A549 (cell line): ENCODE measurements at regions not wholly inside any gene's neighbourhood (a gene's known extent, or its start where the extent isn't known, plus 50 kb on each side); places are given as distances from the start of the nearest gene placed in this dataset.

ENCODE experiments used
- ATAC-seq, 2 experiments: fragments of 200-7000 bp in 1 of 2; fragments of >200 bp in 1 of 2; cut with Nextera tagmentation in 1 of 2; cut with Tn5 transposase in 1 of 2; 3 replicates each; pipeline versions ENCODE4 v1.8.0 to v1.9.1; 2018 to 2020; ENCODE audit warnings: mild to moderate bottlenecking in 1 of 2, moderate library complexity in 1 of 2
- CTCF ChIA-PET: fragments of 300-600 bp; sonication (Branson Sonifier 250); formaldehyde crosslinking; extraction: SDS; loops from one replicate; lab custom pipeline; 2021; ENCODE audit warnings: antibody characterized with exemption, inconsistent platforms; lab: Yijun Ruan, JAX
- POLR2A ChIA-PET: fragments of 350-600 bp; formaldehyde crosslinking; extraction: SDS; loops from one replicate; lab custom pipeline; 2021; ENCODE audit warnings: antibody characterized with exemption, inconsistent platforms; lab: Yijun Ruan, JAX
- DNase-seq, 2 experiments: peaks; one replicate each; pipeline versions ENCODE4 v3.0.0 to v3.0.0-alpha.2; 2011 to 2016; ENCODE audit warnings: low read depth in 1 of 2, low spot score in 1 of 2
- FAIRE-seq: peaks from 2 replicates; lab custom pipeline; 2011; peaks lifted over from hg19 to GRCh38; lab: Jason Lieb, UNC
- H3K27ac ChIP-seq, 2 experiments: fragments of >200 bp; sonication (Bioruptor Twin); formaldehyde crosslinking; 3 replicates each; pipeline ENCODE4 v1.5.1; 2016 to 2017
- H3K4me1 ChIP-seq: fragments of >200 bp; sonication (Bioruptor Twin); formaldehyde crosslinking; 3 replicates; pipeline ENCODE4 v1.6.1; 2016
- H3K4me2 ChIP-seq: fragments of >200 bp; sonication (Bioruptor Twin); formaldehyde crosslinking; 3 replicates; pipeline ENCODE4 v1.6.1; 2016
- H3K4me3 ChIP-seq: fragments of >200 bp; sonication (Bioruptor Twin); formaldehyde crosslinking; 3 replicates; pipeline ENCODE4 v1.5.1; 2016
- H3K9me3 ChIP-seq: fragments of >200 bp; sonication (Bioruptor Twin); formaldehyde crosslinking; 3 replicates; pipeline ENCODE4 v1.6.1; 2016
- BHLHE40 ChIP-seq: IDR thresholded peaks from 2 replicates; pipeline ENCODE4 v1.6.1; 2012; ENCODE audit warnings: low read depth, low read length, inconsistent platforms
- CBX2 ChIP-seq: fragments of 200-600 bp; sonication (generic); IDR thresholded peaks from 2 replicates; pipeline ENCODE4 v1.6.1; 2016; ENCODE audit warnings: low read depth, mild to moderate bottlenecking, borderline replicate concordance
- EHMT2 ChIP-seq: fragments of 200-600 bp; sonication (generic); IDR thresholded peaks from 2 replicates; pipeline ENCODE4 v1.6.1; 2016; ENCODE audit warnings: antibody characterized with exemption, low read depth, mild to moderate bottlenecking, moderate library complexity
- ELK1 ChIP-seq: fragments of 150-350 bp; IDR thresholded peaks from 2 replicates; pipeline ENCODE4 v1.6.1; 2014; ENCODE audit warnings: low read depth, mild to moderate bottlenecking, low read length
- ESRRA ChIP-seq: fragments of 150-350 bp; IDR thresholded peaks from 2 replicates; pipeline ENCODE4 v1.6.1; 2014; ENCODE audit warnings: mild to moderate bottlenecking, low read length, borderline replicate concordance
- HDAC2 ChIP-seq: fragments of 200-600 bp; sonication (generic); IDR thresholded peaks from 2 replicates; pipeline ENCODE4 v1.6.1; 2016
- HES2 ChIP-seq: fragments of >200 bp; sonication (Bioruptor Twin); formaldehyde crosslinking; IDR thresholded peaks from 2 replicates; pipeline ENCODE4 v1.6.1; 2016
- HEYL ChIP-seq: fragments of 250-450 bp; sonication (Bioruptor Pico); IDR thresholded peaks from 2 replicates; pipeline ENCODE4 v1.8.0; 2021; ENCODE audit warnings: mild to moderate bottlenecking, moderate library complexity
- HOXA7 ChIP-seq: fragments of 250-450 bp; sonication (Bioruptor Pico); IDR thresholded peaks from 2 replicates; pipeline ENCODE4 v1.5.0; 2020; ENCODE audit warnings: mild to moderate bottlenecking, moderate library complexity
- HOXB5 ChIP-seq: fragments of 250-450 bp; sonication (Bioruptor Pico); IDR thresholded peaks from 2 replicates; pipeline ENCODE4 v1.5.0; 2020; ENCODE audit warnings: mild to moderate bottlenecking, moderate library complexity
- JUNB ChIP-seq: fragments of >200 bp; sonication (Bioruptor Twin); formaldehyde crosslinking; IDR thresholded peaks from 2 replicates; pipeline ENCODE4 v1.6.1; 2016
- MAFK ChIP-seq: fragments of 450-650 bp; IDR thresholded peaks from 2 replicates; pipeline ENCODE4 v1.6.1; 2014; ENCODE audit not compliant: partially characterized antibody
- NR3C1 ChIP-seq: fragments of >200 bp; sonication (Bioruptor Twin); formaldehyde crosslinking; IDR thresholded peaks from 3 replicates; pipeline ENCODE4 v1.6.1; 2017
- POLR2AphosphoS2 ChIP-seq: conservative IDR thresholded peaks from 2 replicates; pipeline ENCODE4 v1.6.1; 2012; ENCODE audit warnings: low read length, improper control_type of control experiment, inconsistent platforms
- TP53 ChIP-seq: fragments of 250-450 bp; sonication (Bioruptor Pico); IDR thresholded peaks from 2 replicates; pipeline ENCODE4 v1.5.0; 2021; ENCODE audit warnings: mild to moderate bottlenecking, moderate library complexity
- ZFP36 ChIP-seq: fragments of 450-650 bp; IDR thresholded peaks from 2 replicates; pipeline ENCODE4 v1.6.1; 2014; ENCODE audit warnings: borderline replicate concordance; ENCODE audit not compliant: partially characterized antibody
- ZSCAN20 ChIP-seq: fragments of 250-450 bp; sonication (Bioruptor Pico); IDR thresholded peaks from 2 replicates; pipeline ENCODE4 v1.8.0; 2022; ENCODE audit warnings: mild to moderate bottlenecking, moderate library complexity
- WGBS: methylation state at CpG from one replicate; pipeline ENCODE4 v1.1.6; 2017; ENCODE audit errors: missing lambda C conversion rate; 5-methylcytosine and 5-hydroxymethylcytosine counted together
- TF ChIP-seq, protein P1 (sequence below): fragments of 450-650 bp; IDR thresholded peaks from 2 replicates; pipeline ENCODE4 v1.6.1; 2014; ENCODE audit warnings: antibody characterized with exemption
- TF ChIP-seq, protein P2 (sequence below): fragments of 250-450 bp; sonication (Bioruptor Pico); IDR thresholded peaks from 2 replicates; pipeline ENCODE4 v1.5.0; 2021; ENCODE audit warnings: mild to moderate bottlenecking, moderate library complexity, borderline replicate concordance
- TF ChIP-seq, protein P3 (sequence below): IDR thresholded peaks from 2 replicates; pipeline ENCODE4 v1.6.1; 2012
- TF ChIP-seq, protein P4 (sequence below): fragments of >200 bp; sonication (Bioruptor Twin); formaldehyde crosslinking; IDR thresholded peaks from 3 replicates; pipeline ENCODE4 v1.5.1; 2016

DNA sequence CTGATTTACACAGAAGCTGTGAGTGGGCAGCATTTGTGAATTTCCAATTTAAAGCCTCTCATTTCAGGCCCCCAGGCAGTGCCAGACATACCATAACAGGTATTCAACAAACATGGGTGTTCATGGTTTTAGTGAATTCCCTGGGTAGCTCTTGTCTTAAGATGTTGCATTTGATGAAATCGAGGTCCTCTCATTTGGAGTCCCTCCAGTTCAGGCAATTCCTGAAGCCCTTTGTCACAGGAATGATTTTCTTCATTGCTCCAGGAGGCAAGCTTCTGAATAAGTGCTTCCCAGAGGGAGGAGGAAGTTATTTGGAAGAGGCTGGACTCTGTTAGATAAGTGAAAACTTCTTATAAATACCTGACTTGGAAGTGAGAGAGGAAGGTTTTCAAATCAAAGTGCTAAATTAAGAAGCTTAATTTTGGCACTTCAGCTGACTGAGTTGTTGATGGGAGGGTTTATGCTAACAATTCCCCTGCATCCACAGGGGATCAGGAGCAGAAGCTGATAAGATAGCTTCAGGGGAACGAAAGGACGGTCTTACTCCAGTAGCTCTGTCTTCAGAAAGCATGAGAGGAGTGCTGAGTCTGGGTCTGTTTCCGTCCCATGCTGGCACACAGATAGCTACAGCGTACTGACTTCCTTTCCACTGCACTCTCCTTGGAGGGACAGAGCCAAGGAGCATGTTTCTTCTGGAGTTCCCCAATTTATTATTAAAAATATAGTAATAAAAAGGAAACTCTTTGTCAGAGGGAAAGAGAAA is 543.1 kb downstream of the GBA3 start:
- Histone ChIP-seq H3K9me3 (no peaks in the 10 kb centered on the region), H3K4me3 (no peak overlapping the region), H3K4me1 (no peaks in the 10 kb centered on the region), H3K27ac (no peak overlapping the region), H3K4me2 (no peak overlapping the region)
- ATAC-seq = no peak
- DNase-seq = no peak
- TF ChIP-seq NR3C1 = no peak
- TF ChIP-seq ELK1 = no peak
- TF ChIP-seq, protein P1, sequence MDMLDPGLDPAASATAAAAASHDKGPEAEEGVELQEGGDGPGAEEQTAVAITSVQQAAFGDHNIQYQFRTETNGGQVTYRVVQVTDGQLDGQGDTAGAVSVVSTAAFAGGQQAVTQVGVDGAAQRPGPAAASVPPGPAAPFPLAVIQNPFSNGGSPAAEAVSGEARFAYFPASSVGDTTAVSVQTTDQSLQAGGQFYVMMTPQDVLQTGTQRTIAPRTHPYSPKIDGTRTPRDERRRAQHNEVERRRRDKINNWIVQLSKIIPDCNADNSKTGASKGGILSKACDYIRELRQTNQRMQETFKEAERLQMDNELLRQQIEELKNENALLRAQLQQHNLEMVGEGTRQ = no peak
- no peak for TF ChIP-seq HOXA7
- TF ChIP-seq MAFK = no peak
- TF ChIP-seq ESRRA = no peak
- no peak for TF ChIP-seq HOXB5 (CRISPR knock-in tag)
- TF ChIP-seq HDAC2 = no peak
- TF ChIP-seq, protein P2, sequence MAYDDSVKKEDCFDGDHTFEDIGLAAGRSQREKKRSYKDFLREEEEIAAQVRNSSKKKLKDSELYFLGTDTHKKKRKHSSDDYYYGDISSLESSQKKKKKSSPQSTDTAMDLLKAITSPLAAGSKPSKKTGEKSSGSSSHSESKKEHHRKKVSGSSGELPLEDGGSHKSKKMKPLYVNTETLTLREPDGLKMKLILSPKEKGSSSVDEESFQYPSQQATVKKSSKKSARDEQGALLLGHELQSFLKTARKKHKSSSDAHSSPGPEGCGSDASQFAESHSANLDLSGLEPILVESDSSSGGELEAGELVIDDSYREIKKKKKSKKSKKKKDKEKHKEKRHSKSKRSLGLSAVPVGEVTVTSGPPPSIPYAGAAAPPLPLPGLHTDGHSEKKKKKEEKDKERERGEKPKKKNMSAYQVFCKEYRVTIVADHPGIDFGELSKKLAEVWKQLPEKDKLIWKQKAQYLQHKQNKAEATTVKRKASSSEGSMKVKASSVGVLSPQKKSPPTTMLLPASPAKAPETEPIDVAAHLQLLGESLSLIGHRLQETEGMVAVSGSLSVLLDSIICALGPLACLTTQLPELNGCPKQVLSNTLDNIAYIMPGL (CRISPR knock-in tag) = no peak
- no peak for TF ChIP-seq POLR2AphosphoS2
- TF ChIP-seq JUNB = no peak
- no peak for TF ChIP-seq BHLHE40
- no peak for TF ChIP-seq HEYL (CRISPR knock-in tag)
- TF ChIP-seq, protein P3, sequence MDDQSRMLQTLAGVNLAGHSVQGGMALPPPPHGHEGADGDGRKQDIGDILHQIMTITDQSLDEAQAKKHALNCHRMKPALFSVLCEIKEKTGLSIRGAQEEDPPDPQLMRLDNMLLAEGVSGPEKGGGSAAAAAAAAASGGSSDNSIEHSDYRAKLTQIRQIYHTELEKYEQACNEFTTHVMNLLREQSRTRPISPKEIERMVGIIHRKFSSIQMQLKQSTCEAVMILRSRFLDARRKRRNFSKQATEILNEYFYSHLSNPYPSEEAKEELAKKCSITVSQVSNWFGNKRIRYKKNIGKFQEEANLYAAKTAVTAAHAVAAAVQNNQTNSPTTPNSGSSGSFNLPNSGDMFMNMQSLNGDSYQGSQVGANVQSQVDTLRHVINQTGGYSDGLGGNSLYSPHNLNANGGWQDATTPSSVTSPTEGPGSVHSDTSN = no peak
- TF ChIP-seq CBX2 = no peak
- no peak for TF ChIP-seq ZSCAN20
- no peak for TF ChIP-seq EHMT2
- CTCF ChIA-PET = no interaction called here
- FAIRE-seq = no peak
- POLR2A ChIA-PET = no interaction called here
- 46% methylated on average over 5 of the region's 5 CpGs for WGBS

GRCh38 chr4:23234716-23235115 is 542.0 kb downstream of the GBA3 start:
- ChIA-PET CTCF (no interaction called here), POLR2A (no interaction called here)
- WGBS = 64% methylated on average over 4 of the region's 4 CpGs
- no peak overlapping the region for H3K4me2 ChIP-seq
- no peaks in the 10 kb centered on the region for H3K9me3 ChIP-seq
- DNase-seq (no peak), FAIRE-seq (no peak), ATAC-seq (no peak)
- H3K4me1 ChIP-seq = no peaks in the 10 kb centered on the region
- no peak overlapping the region for H3K27ac ChIP-seq
- no peak overlapping the region for H3K4me3 ChIP-seq
- TF ChIP-seq JUNB (no peak), HES2 (no peak), ZFP36 (no peak), TP53 (CRISPR knock-in tag) (no peak), BHLHE40 (no peak)
- TF ChIP-seq, protein P4, sequence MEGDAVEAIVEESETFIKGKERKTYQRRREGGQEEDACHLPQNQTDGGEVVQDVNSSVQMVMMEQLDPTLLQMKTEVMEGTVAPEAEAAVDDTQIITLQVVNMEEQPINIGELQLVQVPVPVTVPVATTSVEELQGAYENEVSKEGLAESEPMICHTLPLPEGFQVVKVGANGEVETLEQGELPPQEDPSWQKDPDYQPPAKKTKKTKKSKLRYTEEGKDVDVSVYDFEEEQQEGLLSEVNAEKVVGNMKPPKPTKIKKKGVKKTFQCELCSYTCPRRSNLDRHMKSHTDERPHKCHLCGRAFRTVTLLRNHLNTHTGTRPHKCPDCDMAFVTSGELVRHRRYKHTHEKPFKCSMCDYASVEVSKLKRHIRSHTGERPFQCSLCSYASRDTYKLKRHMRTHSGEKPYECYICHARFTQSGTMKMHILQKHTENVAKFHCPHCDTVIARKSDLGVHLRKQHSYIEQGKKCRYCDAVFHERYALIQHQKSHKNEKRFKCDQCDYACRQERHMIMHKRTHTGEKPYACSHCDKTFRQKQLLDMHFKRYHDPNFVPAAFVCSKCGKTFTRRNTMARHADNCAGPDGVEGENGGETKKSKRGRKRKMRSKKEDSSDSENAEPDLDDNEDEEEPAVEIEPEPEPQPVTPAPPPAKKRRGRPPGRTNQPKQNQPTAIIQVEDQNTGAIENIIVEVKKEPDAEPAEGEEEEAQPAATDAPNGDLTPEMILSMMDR = no peak
